ENCODE measurements at regions not wholly inside any gene's neighbourhood (a gene's known extent, or its start where the extent isn't known, plus 50 kb on each side); places are given as distances from the start of the nearest gene placed in this dataset.

DNA sequence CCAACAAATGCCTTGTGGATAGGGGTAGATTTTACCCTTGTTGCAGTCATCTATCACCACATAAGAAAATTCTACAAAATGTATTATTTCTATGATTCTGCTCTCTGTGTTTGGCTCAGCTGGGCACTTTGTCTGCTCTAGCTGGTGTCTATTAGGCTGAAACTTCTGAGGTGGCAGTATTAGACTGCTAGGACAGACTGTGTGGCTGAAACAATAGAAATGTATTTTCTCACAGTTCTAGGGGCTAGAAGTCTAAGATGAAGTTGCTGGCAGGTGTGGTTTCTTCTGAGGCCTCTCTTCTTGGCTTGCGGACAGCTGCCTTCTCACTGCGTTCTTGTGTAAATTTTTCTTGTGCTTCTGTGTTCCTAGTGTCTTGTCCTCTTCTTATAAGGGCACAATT, 1139.6 kb upstream of the LRRTM3 start:
- no peak overlapping the region for H3K4me2 ChIP-seq (ENCODE audit: low read depth, low read length)
- FAIRE-seq (no peak), ATAC-seq (no peak), DNase-seq (ENCODE audit: low spot score) (no peak)
- no peak overlapping the region for H3K27ac ChIP-seq (ENCODE audit: extremely low read length, insufficient read depth, low read length)
- no peaks in the 10 kb centered on the region for H3K27me3 ChIP-seq (ENCODE audit: control insufficient read depth in 1 of 2, insufficient read depth in 2 of 2, low read length in 2 of 2)
- no peaks in the 10 kb centered on the region for H3K79me2 ChIP-seq (ENCODE audit: insufficient read depth, low read length)
- no peak overlapping the region for H3K9ac ChIP-seq (ENCODE audit: insufficient read depth, low read depth, low read length)
- no peak overlapping the region for H2AFZ ChIP-seq (ENCODE audit: low read length)
- H3K9me3 ChIP-seq (ENCODE audit: low read length): no peaks in the 10 kb centered on the region
- H3K4me1 ChIP-seq (ENCODE audit: insufficient read depth, low read length): no peaks in the 10 kb centered on the region
- no peak for TF ChIP-seq MYC (CRISPR knock-in tag; IDR thresholded peaks at IDR 0.05; ENCODE audit: borderline replicate concordance)
- TF ChIP-seq STAG1 (CRISPR knock-in tag; IDR thresholded peaks at IDR 0.05): no peak
- no peak for TF ChIP-seq ZNF563 (CRISPR knock-in tag; IDR thresholded peaks at IDR 0.05)
- TF ChIP-seq PRPF4 (IDR thresholded peaks at IDR 0.05; ENCODE audit: low read depth, low read length, poor library complexity, severe bottlenecking): no peak
- TF ChIP-seq MYNN (CRISPR knock-in tag; IDR thresholded peaks at IDR 0.05; ENCODE audit: low read depth): no peak
- TF ChIP-seq ZKSCAN5 (CRISPR knock-in tag; IDR thresholded peaks at IDR 0.05): no peak
- TF ChIP-seq PLRG1 (conservative IDR thresholded peaks at IDR 0.05): no peak
- TF ChIP-seq MXD4 (CRISPR knock-in tag; IDR thresholded peaks at IDR 0.05): no peak
- no peak for TF ChIP-seq FOXP1 (IDR thresholded peaks at IDR 0.05)
- TF ChIP-seq FOXP1 (CRISPR knock-in tag; IDR thresholded peaks at IDR 0.05): no peak
- no peak for TF ChIP-seq ZNF276 (CRISPR knock-in tag; IDR thresholded peaks at IDR 0.05; ENCODE audit: low read depth)
- TF ChIP-seq, protein P1, sequence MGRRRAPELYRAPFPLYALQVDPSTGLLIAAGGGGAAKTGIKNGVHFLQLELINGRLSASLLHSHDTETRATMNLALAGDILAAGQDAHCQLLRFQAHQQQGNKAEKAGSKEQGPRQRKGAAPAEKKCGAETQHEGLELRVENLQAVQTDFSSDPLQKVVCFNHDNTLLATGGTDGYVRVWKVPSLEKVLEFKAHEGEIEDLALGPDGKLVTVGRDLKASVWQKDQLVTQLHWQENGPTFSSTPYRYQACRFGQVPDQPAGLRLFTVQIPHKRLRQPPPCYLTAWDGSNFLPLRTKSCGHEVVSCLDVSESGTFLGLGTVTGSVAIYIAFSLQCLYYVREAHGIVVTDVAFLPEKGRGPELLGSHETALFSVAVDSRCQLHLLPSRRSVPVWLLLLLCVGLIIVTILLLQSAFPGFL (CRISPR knock-in tag; IDR thresholded peaks at IDR 0.05): no peak
- no peak for TF ChIP-seq ZNF574 (CRISPR knock-in tag; IDR thresholded peaks at IDR 0.05)
- no peak for TF ChIP-seq TFE3 (CRISPR knock-in tag; IDR thresholded peaks at IDR 0.05)
- TF ChIP-seq MTF1 (CRISPR knock-in tag; IDR thresholded peaks at IDR 0.05): no peak
- ChIA-PET POLR2A (no interaction called here), CTCF (ENCODE audit: low intra/inter-chr PET ratio, low total read pairs) (no interaction called here)
- WGBS (ENCODE audit: low lambda C conversion rate): 68% methylated on average over 2 of the region's 2 CpGs
- H3K36me3 ChIP-seq (replicated peaks in 1 of 2; ENCODE audit: control insufficient read depth in 1 of 2, insufficient read depth in 2 of 2, low read length in 2 of 2): no peaks in the 10 kb centered on the region
- no peaks in the 10 kb centered on the region for H4K20me1 ChIP-seq (ENCODE audit: insufficient read depth, low read length)
- intact Hi-C loops (cut with micrococcal nuclease; ENCODE audit: unreplicated experiment): no loop called here
- in situ Hi-C loops (cut with HindIII; ENCODE audit: extremely low pct_ligation_motif_present, low pct_unique_long_range_greater_than_20kb): no loop called here
- BruUV-seq (replicated peaks): no TSS peak
- no peak overlapping the region for H3K4me3 ChIP-seq (replicated peaks in 1 of 3; ENCODE audit: insufficient read depth in 1 of 3, low read depth in 2 of 3, low read length in 3 of 3)

Measured in HepG2 (cell line).